ENCODE measurements at regions not wholly inside any gene's neighbourhood (a gene's known extent, or its start where the extent isn't known, plus 50 kb on each side); places are given as distances from the start of the nearest gene placed in this dataset.
"Not testable (repeated sequence)": the region's sequence is repeated elsewhere in the genome, so short reads cannot be mapped to it uniquely, and the experiment has no call there.

GRCh38 chr7:25456467-25457171, 228.3 kb upstream of the NPVF start:
- no peak for DNase-seq

GRCh38 chr7:25459057-25459456, 230.8 kb upstream of the NPVF start:
- DNase-seq = no peak

- DNase-seq = no peak
These were observed 232.1 kb upstream of the NPVF start for GRCh38 chr7:25460433-25460832.

- DNase-seq = no peak
These were observed 241.4 kb upstream of the NPVF start for GRCh38 chr7:25469669-25470068.

GRCh38 chr7:25476863-25477499, 248.7 kb upstream of the NPVF start:
- no peak for DNase-seq

GRCh38 chr7:25478221-25478620, 249.9 kb upstream of the NPVF start:
- DNase-seq = not testable (repeated sequence)

GRCh38 chr7:25478925-25479324, 250.6 kb upstream of the NPVF start:
- no peak for DNase-seq

GRCh38 chr7:25481891-25482290, 253.6 kb upstream of the NPVF start:
- DNase-seq = no peak

GRCh38 chr7:25482631-25483030, 254.3 kb upstream of the NPVF start:
- DNase-seq = no peak

- DNase-seq = no peak
These were observed 256.7 kb upstream of the NPVF start for GRCh38 chr7:25485026-25485425.

GRCh38 chr7:25486656-25487055, 258.4 kb upstream of the NPVF start:
- no peak for DNase-seq

GRCh38 chr7:25493805-25494366, 265.6 kb upstream of the NPVF start:
- no peak for DNase-seq

- no peak for DNase-seq
These were observed 266.6 kb upstream of the NPVF start for GRCh38 chr7:25494896-25495295.

- DNase-seq = no peak
These were observed 267.3 kb upstream of the NPVF start for GRCh38 chr7:25495342-25496250.

- DNase-seq = no peak
These were observed 268.4 kb upstream of the NPVF start for GRCh38 chr7:25496476-25497368.

- DNase-seq = no peak
These were observed 272.2 kb upstream of the NPVF start for GRCh38 chr7:25500393-25500921.

GRCh38 chr7:25503306-25503705, 275.0 kb upstream of the NPVF start:
- DNase-seq = no peak

GRCh38 chr7:25512061-25512687, 283.9 kb upstream of the NPVF start:
- DNase-seq = no peak

GRCh38 chr7:25515633-25516275, 287.5 kb upstream of the NPVF start:
- no peak for DNase-seq

GRCh38 chr7:25517906-25518305, 289.6 kb upstream of the NPVF start:
- no peak for DNase-seq

GRCh38 chr7:25520017-25520416, 291.7 kb upstream of the NPVF start:
- no peak for DNase-seq
